Thyroid gland (tissue), 4 donors: ENCODE measurements at regions not wholly inside any gene's neighbourhood (a gene's known extent, or its start where the extent isn't known, plus 50 kb on each side); places are given as distances from the start of the nearest gene placed in this dataset.
A peak's percentile ranks its signal among the peaks of the same experiment; 100 is the strongest.

Experiments used
- CTCF ChIP-seq, 6 experiments: fragments of 200-600 bp in 3 of 6; fragments of 450-650 bp in 3 of 6; sonication (generic) in 3 of 6; IDR thresholded peaks; one replicate each; pipeline ENCODE4 v1.5.1; 2016 to 2019; ENCODE audit warnings: antibody characterized with exemption in 6 of 6, mild to moderate bottlenecking in 2 of 6, inconsistent platforms in 1 of 6, moderate library complexity in 1 of 6
- POLR2A ChIP-seq, 2 donors: fragments of 450-650 bp; IDR thresholded peaks; one replicate each; pipeline ENCODE4 v1.6.1; 2017; ENCODE audit warnings: antibody characterized with exemption in 2 of 2, mild to moderate bottlenecking in 2 of 2, moderate library complexity in 1 of 2

- peak in 1 of 2 donors; percentile 71 for TF ChIP-seq POLR2A (IDR thresholded peaks at IDR 0.05)
- TF ChIP-seq CTCF (IDR thresholded peaks at IDR 0.05) = no peak
Observed at GRCh38 chr17:409848-410542, 57.4 kb upstream of the RPH3AL start.
